CD14-positive monocyte (primary cell): ENCODE measurements at regions not wholly inside any gene's neighbourhood (a gene's known extent, or its start where the extent isn't known, plus 50 kb on each side); places are given as distances from the start of the nearest gene placed in this dataset.

Experiments used
- DNase-seq, 3 donors: peaks; one replicate each; pipeline ENCODE4 v3.0.0-alpha.2; 2011 to 2022
- H2AFZ ChIP-seq: 2 replicates; pipeline ENCODE4 v1.6.0; 2012; ENCODE audit warnings: mild to moderate bottlenecking, low read depth, low read length, inconsistent platforms; ENCODE audit not compliant: insufficient read depth, poor library complexity, severe bottlenecking
- H3K27ac ChIP-seq, 2 donors: 1 replicate in 1 of 2; 2 replicates in 1 of 2; pipeline ENCODE4 v1.5.1; 2012 to 2013; ENCODE audit warnings: low read length in 2 of 2, control low read depth in 1 of 2, inconsistent platforms in 1 of 2, low read depth in 1 of 2, mild to moderate bottlenecking in 1 of 2
- H3K27me3 ChIP-seq, 2 donors: one replicate each; pipeline versions ENCODE4 v1.6.0 to v1.6.1; 2011 to 2013; ENCODE audit warnings: low read length in 2 of 2; ENCODE audit not compliant: control insufficient read depth in 2 of 2, insufficient read depth in 2 of 2
- H3K36me3 ChIP-seq, 2 donors: replicated peaks in 1 of 2; 1 replicate in 1 of 2; 2 replicates in 1 of 2; pipeline versions ENCODE4 v1.5.1 to v1.6.1; 2012 to 2013; ENCODE audit warnings: low read length in 2 of 2, control low read depth in 1 of 2, inconsistent platforms in 1 of 2, mild to moderate bottlenecking in 1 of 2; ENCODE audit not compliant: insufficient read depth in 2 of 2, control insufficient read depth in 1 of 2
- H3K4me1 ChIP-seq, 2 donors: 1 replicate in 1 of 2; 2 replicates in 1 of 2; pipeline versions ENCODE4 v1.5.1 to v1.6.1; 2012 to 2013; ENCODE audit warnings: low read length in 2 of 2, control low read depth in 1 of 2, inconsistent platforms in 1 of 2, mild to moderate bottlenecking in 1 of 2, moderate library complexity in 1 of 2; ENCODE audit not compliant: insufficient read depth in 2 of 2, control insufficient read depth in 1 of 2
- H3K4me2 ChIP-seq: replicated peaks from 2 replicates; pipeline ENCODE3; 2012; ENCODE audit warnings: low read length, moderate library complexity, mild to moderate bottlenecking; ENCODE audit not compliant: poor library complexity, severe bottlenecking; ENCODE audit errors: extremely low read depth
- H3K4me3 ChIP-seq, 3 experiments: fragments of 200-600 bp in 1 of 3; sonication (generic) in 1 of 3; replicated peaks in 1 of 3; 1 replicate in 2 of 3; 2 replicates in 1 of 3; pipeline ENCODE4 v1.5.1; 2011 to 2013; ENCODE audit warnings: low read length in 3 of 3, mild to moderate bottlenecking in 3 of 3, control low read depth in 2 of 3, low read depth in 2 of 3, inconsistent platforms in 1 of 3, moderate library complexity in 1 of 3
- H3K79me2 ChIP-seq: 2 replicates; pipeline ENCODE4 v1.6.0; 2012; ENCODE audit warnings: mild to moderate bottlenecking, control low read depth, inconsistent platforms, low read length, moderate library complexity; ENCODE audit not compliant: insufficient read depth
- H3K9ac ChIP-seq: 2 replicates; pipeline ENCODE4 v1.6.0; 2017; ENCODE audit warnings: low read length, mild to moderate bottlenecking; ENCODE audit not compliant: insufficient read depth, poor library complexity, severe bottlenecking
- H3K9me3 ChIP-seq, 2 donors: replicated peaks in 1 of 2; 1 replicate in 1 of 2; 2 replicates in 1 of 2; pipeline versions ENCODE4 v1.5.1 to v1.6.1; 2012 to 2013; ENCODE audit warnings: low read length in 2 of 2, control low read depth in 1 of 2; ENCODE audit not compliant: control insufficient read depth in 1 of 2, insufficient read depth in 1 of 2
- H4K20me1 ChIP-seq: 2 replicates; pipeline ENCODE4 v1.6.0; 2012; ENCODE audit warnings: mild to moderate bottlenecking, low read length, control low read depth, moderate library complexity; ENCODE audit not compliant: insufficient read depth
- H3K27ac Mint-ChIP-seq, 7 donors: one replicate each; pipeline ENCODE4 v1.8.0; 2020; ENCODE audit warnings: mild to moderate bottlenecking in 7 of 7, mixed read lengths in 7 of 7, moderate library complexity in 6 of 7, inconsistent platforms in 2 of 7
- H3K27me3 Mint-ChIP-seq, 3 donors: one replicate each; pipeline ENCODE4 v1.8.0; 2021 to 2022; ENCODE audit warnings: low read depth in 3 of 3, mild to moderate bottlenecking in 3 of 3, mixed read lengths in 3 of 3, moderate library complexity in 3 of 3, inconsistent platforms in 1 of 3
- H3K36me3 Mint-ChIP-seq, 2 donors: one replicate each; pipeline ENCODE4 v1.8.0; 2020; ENCODE audit warnings: mixed read lengths in 2 of 2, inconsistent platforms in 1 of 2, mild to moderate bottlenecking in 1 of 2
- H3K4me1 Mint-ChIP-seq: one replicate; pipeline ENCODE4 v1.8.0; 2020; ENCODE audit warnings: mild to moderate bottlenecking, mixed read lengths
- H3K4me3 Mint-ChIP-seq, 2 donors: one replicate each; pipeline ENCODE4 v1.8.0; 2020; ENCODE audit warnings: mild to moderate bottlenecking in 2 of 2, mixed read lengths in 2 of 2, moderate library complexity in 1 of 2
- H3K9me3 Mint-ChIP-seq, 7 donors: one replicate each; pipeline ENCODE4 v1.8.0; 2020 to 2022; ENCODE audit warnings: mixed read lengths in 7 of 7, mild to moderate bottlenecking in 6 of 7, moderate library complexity in 6 of 7, inconsistent platforms in 2 of 7
- CTCF ChIP-seq: fragments of 200-600 bp; IDR thresholded peaks from one replicate; pipeline ENCODE4 v1.8.0; 2022; ENCODE audit warnings: antibody characterized with exemption, mild to moderate bottlenecking
- WGBS: methylation state at CpG from one replicate; pipeline ENCODE4 v1.1.5; 2013; ENCODE audit warnings: missing lambda C conversion rate; ENCODE audit not compliant: insufficient coverage; 5-methylcytosine and 5-hydroxymethylcytosine counted together
- intact Hi-C, 2 donors: fragments of 100-400 bp; cut with micrococcal nuclease; formaldehyde crosslinking; loops; one replicate each; pipeline versions ENCODE4 v1.15.0 to v1.15.1; 2023

GRCh38 chr13:107097916-107098315, 530.0 kb upstream of the ARGLU1 start:
- H2AFZ ChIP-seq: no peak overlapping the region
- intact Hi-C loops: no loop called here
- TF ChIP-seq CTCF: no peak
- H3K27ac ChIP-seq: no peak overlapping the region
- H3K9me3 Mint-ChIP-seq: peaks cover 0 to 2% (median 0%) of the 10 kb centered on the region in 7 donors
- H3K36me3 Mint-ChIP-seq: no peaks in the 10 kb centered on the region
- H4K20me1 ChIP-seq: no peaks in the 10 kb centered on the region
- no peak overlapping the region for H3K4me2 ChIP-seq
- H3K9me3 ChIP-seq: peaks cover 0 to 3% of the 10 kb centered on the region in 2 donors
- no peak overlapping the region for H3K4me3 Mint-ChIP-seq
- H3K27me3 ChIP-seq: no peaks in the 10 kb centered on the region
- H3K79me2 ChIP-seq: no peaks in the 10 kb centered on the region
- H3K27me3 Mint-ChIP-seq: peaks cover 0 to 1% (median 0%) of the 10 kb centered on the region in 3 donors
- no peak overlapping the region for H3K27ac Mint-ChIP-seq
- no peak for DNase-seq
- no peaks in the 10 kb centered on the region for H3K4me1 Mint-ChIP-seq
- WGBS: 92% methylated on average over 2 of the region's 7 CpGs
- H3K9ac ChIP-seq: no peak overlapping the region
- no peaks in the 10 kb centered on the region for H3K36me3 ChIP-seq
- H3K4me3 ChIP-seq: no peak overlapping the region
- H3K4me1 ChIP-seq: no peaks in the 10 kb centered on the region

- no peaks in the 10 kb centered on the region for H3K36me3 Mint-ChIP-seq
- WGBS: no CpG with 5 or more reads among the region's 2 CpGs
- DNase-seq: no peak
- Histone ChIP-seq H2AFZ (no peak overlapping the region), H3K27me3 (no peaks in the 10 kb centered on the region), H3K4me1 (no peaks in the 10 kb centered on the region), H3K79me2 (no peaks in the 10 kb centered on the region), H3K27ac (no peak overlapping the region), H3K9ac (no peak overlapping the region), H3K4me3 (no peak overlapping the region), H3K36me3 (no peaks in the 10 kb centered on the region), H4K20me1 (no peaks in the 10 kb centered on the region), H3K4me2 (no peak overlapping the region), H3K9me3 (peaks cover 0 to under 1% of the 10 kb centered on the region in 2 donors)
- H3K4me1 Mint-ChIP-seq: no peaks in the 10 kb centered on the region
- peaks cover 0 to 2% (median 0%) of the 10 kb centered on the region in 3 donors for H3K27me3 Mint-ChIP-seq
- H3K9me3 Mint-ChIP-seq: peaks cover 0 to 4% (median 0%) of the 10 kb centered on the region in 7 donors
- intact Hi-C loops: no loop called here
- no peak overlapping the region for H3K4me3 Mint-ChIP-seq
- no peak overlapping the region for H3K27ac Mint-ChIP-seq
- TF ChIP-seq CTCF: no peak
Measured at GRCh38 chr13:107095876-107096275, 527.9 kb upstream of the ARGLU1 start.
